Panc1 (cell line): ENCODE measurements at regions not wholly inside any gene's neighbourhood (a gene's known extent, or its start where the extent isn't known, plus 50 kb on each side); places are given as distances from the start of the nearest gene placed in this dataset.

Source experiments
- POLR2AphosphoS5 ChIP-seq: IDR thresholded peaks from 2 replicates; pipeline ENCODE4 v1.6.1; 2012; ENCODE audit warnings: mild to moderate bottlenecking, low read depth, low read length, moderate library complexity
- SIN3A ChIP-seq: IDR thresholded peaks from 2 replicates; pipeline ENCODE4 v1.6.1; 2012; ENCODE audit warnings: low read depth, mild to moderate bottlenecking, low read length, moderate library complexity, borderline replicate concordance; ENCODE audit not compliant: insufficient read depth
- TF ChIP-seq, protein P1 (sequence below), 2 experiments: IDR thresholded peaks; 2 replicates each; pipeline ENCODE4 v1.6.1; 2011 to 2012; ENCODE audit warnings: low read depth in 2 of 2, control low read depth in 1 of 2, low read length in 1 of 2, mild to moderate bottlenecking in 1 of 2, moderate library complexity in 1 of 2; ENCODE audit not compliant: insufficient read depth in 1 of 2
- TF ChIP-seq, protein P2 (sequence below): fragments of 450-650 bp; IDR thresholded peaks from 2 replicates; pipeline ENCODE4 v1.5.1; 2017; ENCODE audit warnings: mild to moderate bottlenecking

DNA sequence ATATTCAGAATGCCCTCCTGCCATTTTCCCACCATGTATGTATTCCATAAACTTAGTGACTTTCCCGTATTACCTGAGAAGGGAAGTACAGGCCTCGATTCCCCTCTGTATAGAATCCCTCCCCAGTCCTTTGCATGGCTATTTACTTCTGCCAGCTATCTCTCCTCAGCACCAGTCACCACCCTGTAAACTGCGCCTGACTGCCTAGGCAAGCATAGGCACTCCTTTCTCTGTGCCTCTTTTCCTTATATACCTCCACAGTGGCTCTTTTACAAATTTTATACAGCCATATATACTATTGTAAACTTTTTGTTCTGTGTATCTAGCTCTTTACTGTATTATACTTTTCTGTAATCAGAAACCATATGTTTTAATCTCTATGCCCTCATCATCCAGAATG, 130.9 kb upstream of the TET2 start:
- TF ChIP-seq SIN3A (no peak), POLR2AphosphoS5 (no peak)
- TF ChIP-seq, protein P1, sequence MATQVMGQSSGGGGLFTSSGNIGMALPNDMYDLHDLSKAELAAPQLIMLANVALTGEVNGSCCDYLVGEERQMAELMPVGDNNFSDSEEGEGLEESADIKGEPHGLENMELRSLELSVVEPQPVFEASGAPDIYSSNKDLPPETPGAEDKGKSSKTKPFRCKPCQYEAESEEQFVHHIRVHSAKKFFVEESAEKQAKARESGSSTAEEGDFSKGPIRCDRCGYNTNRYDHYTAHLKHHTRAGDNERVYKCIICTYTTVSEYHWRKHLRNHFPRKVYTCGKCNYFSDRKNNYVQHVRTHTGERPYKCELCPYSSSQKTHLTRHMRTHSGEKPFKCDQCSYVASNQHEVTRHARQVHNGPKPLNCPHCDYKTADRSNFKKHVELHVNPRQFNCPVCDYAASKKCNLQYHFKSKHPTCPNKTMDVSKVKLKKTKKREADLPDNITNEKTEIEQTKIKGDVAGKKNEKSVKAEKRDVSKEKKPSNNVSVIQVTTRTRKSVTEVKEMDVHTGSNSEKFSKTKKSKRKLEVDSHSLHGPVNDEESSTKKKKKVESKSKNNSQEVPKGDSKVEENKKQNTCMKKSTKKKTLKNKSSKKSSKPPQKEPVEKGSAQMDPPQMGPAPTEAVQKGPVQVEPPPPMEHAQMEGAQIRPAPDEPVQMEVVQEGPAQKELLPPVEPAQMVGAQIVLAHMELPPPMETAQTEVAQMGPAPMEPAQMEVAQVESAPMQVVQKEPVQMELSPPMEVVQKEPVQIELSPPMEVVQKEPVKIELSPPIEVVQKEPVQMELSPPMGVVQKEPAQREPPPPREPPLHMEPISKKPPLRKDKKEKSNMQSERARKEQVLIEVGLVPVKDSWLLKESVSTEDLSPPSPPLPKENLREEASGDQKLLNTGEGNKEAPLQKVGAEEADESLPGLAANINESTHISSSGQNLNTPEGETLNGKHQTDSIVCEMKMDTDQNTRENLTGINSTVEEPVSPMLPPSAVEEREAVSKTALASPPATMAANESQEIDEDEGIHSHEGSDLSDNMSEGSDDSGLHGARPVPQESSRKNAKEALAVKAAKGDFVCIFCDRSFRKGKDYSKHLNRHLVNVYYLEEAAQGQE (IDR thresholded peaks at IDR 0.05; ENCODE audit: insufficient read depth in 1 of 2, low read depth in 2 of 2, low read length in 1 of 2), result no peak
- TF ChIP-seq, protein P2, sequence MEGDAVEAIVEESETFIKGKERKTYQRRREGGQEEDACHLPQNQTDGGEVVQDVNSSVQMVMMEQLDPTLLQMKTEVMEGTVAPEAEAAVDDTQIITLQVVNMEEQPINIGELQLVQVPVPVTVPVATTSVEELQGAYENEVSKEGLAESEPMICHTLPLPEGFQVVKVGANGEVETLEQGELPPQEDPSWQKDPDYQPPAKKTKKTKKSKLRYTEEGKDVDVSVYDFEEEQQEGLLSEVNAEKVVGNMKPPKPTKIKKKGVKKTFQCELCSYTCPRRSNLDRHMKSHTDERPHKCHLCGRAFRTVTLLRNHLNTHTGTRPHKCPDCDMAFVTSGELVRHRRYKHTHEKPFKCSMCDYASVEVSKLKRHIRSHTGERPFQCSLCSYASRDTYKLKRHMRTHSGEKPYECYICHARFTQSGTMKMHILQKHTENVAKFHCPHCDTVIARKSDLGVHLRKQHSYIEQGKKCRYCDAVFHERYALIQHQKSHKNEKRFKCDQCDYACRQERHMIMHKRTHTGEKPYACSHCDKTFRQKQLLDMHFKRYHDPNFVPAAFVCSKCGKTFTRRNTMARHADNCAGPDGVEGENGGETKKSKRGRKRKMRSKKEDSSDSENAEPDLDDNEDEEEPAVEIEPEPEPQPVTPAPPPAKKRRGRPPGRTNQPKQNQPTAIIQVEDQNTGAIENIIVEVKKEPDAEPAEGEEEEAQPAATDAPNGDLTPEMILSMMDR, result no peak
